Type B pancreatic cell (in vitro differentiated cells): ENCODE measurements at regions not wholly inside any gene's neighbourhood (a gene's known extent, or its start where the extent isn't known, plus 50 kb on each side); places are given as distances from the start of the nearest gene placed in this dataset.

Experiments used
- DNase-seq: peaks from one replicate; pipeline ENCODE4 v3.0.0; 2021; ENCODE audit warnings: mixed read lengths; ENCODE audit not compliant: unreplicated experiment; ENCODE audit errors: extremely low spot score
- H3K27ac Mint-ChIP-seq: 2 replicates; pipeline ENCODE4 v1.8.0; 2021; ENCODE audit warnings: mild to moderate bottlenecking, mixed read lengths
- H3K27me3 Mint-ChIP-seq: 2 replicates; pipeline ENCODE4 v1.8.0; 2021; ENCODE audit warnings: mixed read lengths
- H3K36me3 Mint-ChIP-seq: 2 replicates; pipeline ENCODE4 v1.8.0; 2021; ENCODE audit warnings: mixed read lengths
- H3K4me1 Mint-ChIP-seq: one replicate; pipeline ENCODE4 v1.8.0; 2021; ENCODE audit warnings: mixed read lengths; ENCODE audit not compliant: unreplicated experiment
- H3K4me3 Mint-ChIP-seq: 2 replicates; pipeline ENCODE4 v1.8.0; 2021; ENCODE audit warnings: mild to moderate bottlenecking, mixed read lengths
- H3K9me3 Mint-ChIP-seq: 2 replicates; pipeline ENCODE4 v1.8.0; 2021; ENCODE audit warnings: mixed read lengths
- CTCF ChIP-seq: fragments of 200-600 bp; sonication (generic); conservative IDR thresholded peaks from 2 replicates; pipeline ENCODE4 v1.5.0; 2021; ENCODE audit warnings: antibody characterized with exemption, mild to moderate bottlenecking

GRCh38 chr2:217517402-217517801 is 485.4 kb downstream of the TNS1 start:
- Mint-ChIP-seq H3K27ac (no peak overlapping the region), H3K36me3 (no peaks in the 10 kb centered on the region), H3K4me3 (no peak overlapping the region), H3K27me3 (no peaks in the 10 kb centered on the region), H3K9me3 (no peaks in the 10 kb centered on the region), H3K4me1 (peaks cover 11% of the 10 kb centered on the region)
- TF ChIP-seq CTCF = no peak
- DNase-seq = no peak

- no peaks in the 10 kb centered on the region for H3K36me3 Mint-ChIP-seq
- H3K4me1 Mint-ChIP-seq = peaks cover 23% of the 10 kb centered on the region
- H3K4me3 Mint-ChIP-seq = no peak overlapping the region
- no peaks in the 10 kb centered on the region for H3K9me3 Mint-ChIP-seq
- H3K27ac Mint-ChIP-seq = no peak overlapping the region
- H3K27me3 Mint-ChIP-seq = no peaks in the 10 kb centered on the region
- DNase-seq = no peak
- TF ChIP-seq CTCF = no peak
Measured at GRCh38 chr2:217515615-217516309, 487.0 kb downstream of the TNS1 start.

GRCh38 chr2:217513258-217513657 is 489.5 kb downstream of the TNS1 start:
- Mint-ChIP-seq H3K9me3 (no peaks in the 10 kb centered on the region), H3K27me3 (no peaks in the 10 kb centered on the region), H3K36me3 (no peaks in the 10 kb centered on the region), H3K27ac (no peak overlapping the region), H3K4me3 (no peak overlapping the region), H3K4me1 (peaks cover 36% of the 10 kb centered on the region)
- DNase-seq = no peak
- no peak for TF ChIP-seq CTCF

- TF ChIP-seq CTCF = no peak
- H3K9me3 Mint-ChIP-seq = no peaks in the 10 kb centered on the region
- H3K4me1 Mint-ChIP-seq = peaks cover 36% of the 10 kb centered on the region
- no peak overlapping the region for H3K27ac Mint-ChIP-seq
- no peak for DNase-seq
- H3K36me3 Mint-ChIP-seq = no peaks in the 10 kb centered on the region
- H3K27me3 Mint-ChIP-seq = no peaks in the 10 kb centered on the region
- H3K4me3 Mint-ChIP-seq = no peak overlapping the region
Measured at GRCh38 chr2:217512728-217513127, 490.1 kb downstream of the TNS1 start.

- no peak overlapping the region for H3K4me3 Mint-ChIP-seq
- H3K9me3 Mint-ChIP-seq = no peaks in the 10 kb centered on the region
- H3K27ac Mint-ChIP-seq = no peak overlapping the region
- no peaks in the 10 kb centered on the region for H3K36me3 Mint-ChIP-seq
- H3K4me1 Mint-ChIP-seq = peaks cover 36% of the 10 kb centered on the region
- no peaks in the 10 kb centered on the region for H3K27me3 Mint-ChIP-seq
- no peak for TF ChIP-seq CTCF
- DNase-seq = no peak
Measured at GRCh38 chr2:217512259-217512658, 490.5 kb downstream of the TNS1 start.

GRCh38 chr2:217511850-217512249 is 490.9 kb downstream of the TNS1 start:
- peaks cover 36% of the 10 kb centered on the region for H3K4me1 Mint-ChIP-seq
- H3K4me3 Mint-ChIP-seq = no peak overlapping the region
- DNase-seq = no peak
- no peak overlapping the region for H3K27ac Mint-ChIP-seq
- no peaks in the 10 kb centered on the region for H3K9me3 Mint-ChIP-seq
- no peaks in the 10 kb centered on the region for H3K27me3 Mint-ChIP-seq
- TF ChIP-seq CTCF = no peak
- H3K36me3 Mint-ChIP-seq = no peaks in the 10 kb centered on the region
